ENCODE measurements at regions not wholly inside any gene's neighbourhood (a gene's known extent, or its start where the extent isn't known, plus 50 kb on each side); places are given as distances from the start of the nearest gene placed in this dataset.

GRCh38 chr22:27011133-27011532 lies 353.7 kb downstream of the MIAT start:
- Histone ChIP-seq H3K27me3 (replicated peaks; ENCODE audit: control insufficient read depth, insufficient read depth, low read length) (no peaks in the 10 kb centered on the region), H3K36me3 (ENCODE audit: control insufficient read depth, insufficient read depth, low read length) (no peaks in the 10 kb centered on the region), H3K4me3 (replicated peaks; ENCODE audit: low read depth, low read length) (no peak overlapping the region)
- no peak for DNase-seq (ENCODE audit: extremely low read depth, insufficient read length)
- no peak for TF ChIP-seq CTCF (IDR thresholded peaks at IDR 0.05; ENCODE audit: insufficient read depth, low read length, poor library complexity, severe bottlenecking)

- H3K36me3 ChIP-seq (ENCODE audit: control insufficient read depth, insufficient read depth, low read length), result no peaks in the 10 kb centered on the region
- H3K4me3 ChIP-seq (replicated peaks; ENCODE audit: low read depth, low read length), result no peak overlapping the region
- DNase-seq (ENCODE audit: extremely low read depth, insufficient read length), result no peak
- H3K27me3 ChIP-seq (replicated peaks; ENCODE audit: control insufficient read depth, insufficient read depth, low read length), result no peaks in the 10 kb centered on the region
- no peak for TF ChIP-seq CTCF (IDR thresholded peaks at IDR 0.05; ENCODE audit: insufficient read depth, low read length, poor library complexity, severe bottlenecking)
Observed at GRCh38 chr22:27011717-27012116, 354.3 kb downstream of the MIAT start.

- TF ChIP-seq CTCF (IDR thresholded peaks at IDR 0.05; ENCODE audit: insufficient read depth, low read length, poor library complexity, severe bottlenecking), result no peak
- no peaks in the 10 kb centered on the region for H3K36me3 ChIP-seq (ENCODE audit: control insufficient read depth, insufficient read depth, low read length)
- H3K4me3 ChIP-seq (replicated peaks; ENCODE audit: low read depth, low read length), result no peak overlapping the region
- DNase-seq (ENCODE audit: extremely low read depth, insufficient read length), result no peak
- H3K27me3 ChIP-seq (replicated peaks; ENCODE audit: control insufficient read depth, insufficient read depth, low read length), result peaks cover 1% of the 10 kb centered on the region; the same call in 1 of the 2 replicates
Observed at GRCh38 chr22:27019827-27020226, 362.4 kb downstream of the MIAT start.

GRCh38 chr22:27022274-27022895 lies 365.0 kb downstream of the MIAT start:
- H3K36me3 ChIP-seq (ENCODE audit: control insufficient read depth, insufficient read depth, low read length), result no peaks in the 10 kb centered on the region
- DNase-seq (ENCODE audit: extremely low read depth, insufficient read length), result no peak
- H3K27me3 ChIP-seq (replicated peaks; ENCODE audit: control insufficient read depth, insufficient read depth, low read length), result peaks cover 1% of the 10 kb centered on the region; the same call in 1 of the 2 replicates
- TF ChIP-seq CTCF (IDR thresholded peaks at IDR 0.05; ENCODE audit: insufficient read depth, low read length, poor library complexity, severe bottlenecking), result no peak
- no peak overlapping the region for H3K4me3 ChIP-seq (replicated peaks; ENCODE audit: low read depth, low read length)

GRCh38 chr22:27022896-27023361 lies 365.5 kb downstream of the MIAT start:
- DNase-seq (ENCODE audit: extremely low read depth, insufficient read length), result no peak
- H3K4me3 ChIP-seq (replicated peaks; ENCODE audit: low read depth, low read length), result no peak overlapping the region
- H3K36me3 ChIP-seq (ENCODE audit: control insufficient read depth, insufficient read depth, low read length), result no peaks in the 10 kb centered on the region
- peaks cover 1% of the 10 kb centered on the region; the same call in 1 of the 2 replicates for H3K27me3 ChIP-seq (replicated peaks; ENCODE audit: control insufficient read depth, insufficient read depth, low read length)
- TF ChIP-seq CTCF (IDR thresholded peaks at IDR 0.05; ENCODE audit: insufficient read depth, low read length, poor library complexity, severe bottlenecking), result no peak

Measured in GM06990 (cell line).